ENCODE measurements at regions not wholly inside any gene's neighbourhood (a gene's known extent, or its start where the extent isn't known, plus 50 kb on each side); places are given as distances from the start of the nearest gene placed in this dataset.

GRCh38 chr6:94074764-94075163 is 655.4 kb upstream of the EPHA7 start:
- DNase-seq (ENCODE audit: low spot score) (no peak), ATAC-seq (no peak), FAIRE-seq (no peak)
- no TSS peak for BruUV-seq (replicated peaks)
- CTCF ChIA-PET (ENCODE audit: low intra/inter-chr PET ratio, low total read pairs), result no interaction called here
- H3K36me3 ChIP-seq (replicated peaks in 1 of 2; ENCODE audit: control insufficient read depth in 1 of 2, insufficient read depth in 2 of 2, low read length in 2 of 2), result no peaks in the 10 kb centered on the region
- H3K4me1 ChIP-seq (ENCODE audit: insufficient read depth, low read length), result no peaks in the 10 kb centered on the region
- H2AFZ ChIP-seq (ENCODE audit: low read length), result no peak overlapping the region
- TF ChIP-seq ZNF136 (CRISPR knock-in tag; IDR thresholded peaks at IDR 0.05; ENCODE audit: low read depth) (no peak), ZBTB38 (CRISPR knock-in tag; IDR thresholded peaks at IDR 0.05) (no peak), ARNT2 (CRISPR knock-in tag; IDR thresholded peaks at IDR 0.05; ENCODE audit: low read depth) (no peak), HMGA1 (CRISPR knock-in tag; conservative IDR thresholded peaks at IDR 0.05) (no peak)
- intact Hi-C loops (cut with micrococcal nuclease; ENCODE audit: unreplicated experiment) (no loop called here), in situ Hi-C loops (cut with HindIII; ENCODE audit: extremely low pct_ligation_motif_present, low pct_unique_long_range_greater_than_20kb) (no loop called here)
- POLR2A ChIA-PET, result no interaction called here
- no peaks in the 10 kb centered on the region for H4K20me1 ChIP-seq (ENCODE audit: insufficient read depth, low read length)
- H3K27me3 ChIP-seq (ENCODE audit: control insufficient read depth in 1 of 2, insufficient read depth in 2 of 2, low read length in 2 of 2), result no peaks in the 10 kb centered on the region
- 2% methylated on average over 3 of the region's 3 CpGs for WGBS (ENCODE audit: low lambda C conversion rate)
- no peak overlapping the region for H3K4me3 ChIP-seq (replicated peaks in 1 of 3; ENCODE audit: insufficient read depth in 1 of 3, low read depth in 2 of 3, low read length in 3 of 3)
- no peaks in the 10 kb centered on the region for H3K79me2 ChIP-seq (ENCODE audit: insufficient read depth, low read length)
- no peak overlapping the region for H3K9ac ChIP-seq (ENCODE audit: insufficient read depth, low read depth, low read length)
- H3K4me2 ChIP-seq (ENCODE audit: low read depth, low read length), result no peak overlapping the region
- no peak overlapping the region for H3K27ac ChIP-seq (ENCODE audit: extremely low read length, insufficient read depth, low read length)
- H3K9me3 ChIP-seq (ENCODE audit: low read length), result no peaks in the 10 kb centered on the region

GRCh38 chr6:94071835-94072234 is 652.5 kb upstream of the EPHA7 start:
- H3K4me1 ChIP-seq (ENCODE audit: insufficient read depth, low read length), result no peaks in the 10 kb centered on the region
- no TSS peak for BruUV-seq (replicated peaks)
- H2AFZ ChIP-seq (ENCODE audit: low read length), result no peak overlapping the region
- ChIA-PET POLR2A (no interaction called here), CTCF (ENCODE audit: low intra/inter-chr PET ratio, low total read pairs) (no interaction called here)
- TF ChIP-seq ZNF816 (CRISPR knock-in tag; IDR thresholded peaks at IDR 0.05; ENCODE audit: borderline replicate concordance) (no peak), AGO1 (IDR thresholded peaks at IDR 0.05; ENCODE audit: low read depth, low read length, poor library complexity, severe bottlenecking) (no peak), NR2F6 (IDR thresholded peaks at IDR 0.05) (no peak), NR2F6 (CRISPR knock-in tag; IDR thresholded peaks at IDR 0.05) (no peak), SYNCRIP (IDR thresholded peaks at IDR 0.05; ENCODE audit: insufficient read depth, low read depth, low read length) (no peak), ZNF17 (CRISPR knock-in tag; IDR thresholded peaks at IDR 0.05) (no peak), CENPX (CRISPR knock-in tag; IDR thresholded peaks at IDR 0.05) (no peak), HCFC1 (IDR thresholded peaks at IDR 0.05; ENCODE audit: low read depth, low read length) (no peak), BHLHE40 (IDR thresholded peaks at IDR 0.05; ENCODE audit: low read length) (no peak)
- H3K9me3 ChIP-seq (ENCODE audit: low read length), result no peaks in the 10 kb centered on the region
- intact Hi-C loops (cut with micrococcal nuclease; ENCODE audit: unreplicated experiment), result loop anchor here (2.0 kb wide), 1 partner anchor 649 kb away; no protein-coding TSS in a partner anchor
- in situ Hi-C loops (cut with HindIII; ENCODE audit: extremely low pct_ligation_motif_present, low pct_unique_long_range_greater_than_20kb), result no loop called here
- H3K79me2 ChIP-seq (ENCODE audit: insufficient read depth, low read length), result no peaks in the 10 kb centered on the region
- ATAC-seq (no peak), DNase-seq (ENCODE audit: low spot score) (no peak), FAIRE-seq (no peak)
- H3K4me2 ChIP-seq (ENCODE audit: low read depth, low read length), result no peak overlapping the region
- H3K4me3 ChIP-seq (replicated peaks in 1 of 3; ENCODE audit: insufficient read depth in 1 of 3, low read depth in 2 of 3, low read length in 3 of 3), result no peak overlapping the region
- H3K36me3 ChIP-seq (replicated peaks in 1 of 2; ENCODE audit: control insufficient read depth in 1 of 2, insufficient read depth in 2 of 2, low read length in 2 of 2), result no peaks in the 10 kb centered on the region
- no peaks in the 10 kb centered on the region for H4K20me1 ChIP-seq (ENCODE audit: insufficient read depth, low read length)
- no peak overlapping the region for H3K9ac ChIP-seq (ENCODE audit: insufficient read depth, low read depth, low read length)
- H3K27ac ChIP-seq (ENCODE audit: extremely low read length, insufficient read depth, low read length), result no peak overlapping the region
- H3K27me3 ChIP-seq (ENCODE audit: control insufficient read depth in 1 of 2, insufficient read depth in 2 of 2, low read length in 2 of 2), result no peaks in the 10 kb centered on the region
- WGBS (ENCODE audit: low lambda C conversion rate), result 0% methylated on average over 1 of the region's 1 CpG

Measured in HepG2 (cell line).